Upper lobe of left lung (tissue), 6 donors: ENCODE measurements at regions not wholly inside any gene's neighbourhood (a gene's known extent, or its start where the extent isn't known, plus 50 kb on each side); places are given as distances from the start of the nearest gene placed in this dataset.

ENCODE experiments used
- ATAC-seq, 2 donors: fragments of 200-7000 bp; cut with Tn5 transposase; one replicate each; pipeline ENCODE4 v1.9.1; 2022; ENCODE audit warnings: mild to moderate bottlenecking in 2 of 2, moderate library complexity in 2 of 2; ENCODE audit not compliant: low FRiP score in 2 of 2
- DNase-seq, 2 donors: peaks; one replicate each; pipeline ENCODE4 v3.0.0-alpha.2; 2019 to 2020
- H3K27ac ChIP-seq, 4 donors: fragments of 200-600 bp; sonication (generic); one replicate each; pipeline ENCODE4 v1.5.1; 2016 to 2019
- H3K27me3 ChIP-seq, 4 donors: fragments of 200-600 bp; sonication (generic); one replicate each; pipeline ENCODE4 v1.5.1; 2017 to 2019
- H3K36me3 ChIP-seq, 4 donors: fragments of 200-600 bp; sonication (generic); one replicate each; pipeline ENCODE4 v1.5.1; 2016 to 2019
- H3K4me1 ChIP-seq, 4 donors: fragments of 200-600 bp; sonication (generic); one replicate each; pipeline ENCODE4 v1.5.1; 2018 to 2019
- H3K4me3 ChIP-seq, 4 donors: fragments of 200-600 bp; sonication (generic); one replicate each; pipeline ENCODE4 v1.5.1; 2017 to 2019; ENCODE audit warnings: mild to moderate bottlenecking in 2 of 4, moderate library complexity in 1 of 4
- H3K9me3 ChIP-seq, 4 donors: fragments of 200-600 bp; sonication (generic); one replicate each; pipeline ENCODE4 v1.5.1; 2018 to 2019
- CTCF ChIP-seq, 6 experiments: fragments of 450-650 bp in 4 of 6; fragments of 200-600 bp in 2 of 6; sonication (generic) in 2 of 6; IDR thresholded peaks; one replicate each; pipeline ENCODE4 v1.5.1; 2016 to 2019; ENCODE audit warnings: antibody characterized with exemption in 6 of 6
- EP300 ChIP-seq, 4 donors: sonication (generic); formaldehyde crosslinking; IDR thresholded peaks; one replicate each; pipeline ENCODE4 v1.5.1; 2017; ENCODE audit warnings: antibody characterized with exemption in 4 of 4, control low read depth in 2 of 4
- POLR2A ChIP-seq, 4 donors: fragments of 450-650 bp; IDR thresholded peaks; one replicate each; pipeline ENCODE4 v1.5.1; 2016 to 2017; ENCODE audit warnings: antibody characterized with exemption in 4 of 4, mild to moderate bottlenecking in 2 of 4
- POLR2AphosphoS5 ChIP-seq, 2 donors: sonication (generic); formaldehyde crosslinking; IDR thresholded peaks; one replicate each; pipeline ENCODE4 v1.5.1; 2017; ENCODE audit warnings: antibody characterized with exemption in 2 of 2
- WGBS, 2 donors: methylation state at CpG; one replicate each; pipeline ENCODE4 v1.1.5; 2017 to 2018; 5-methylcytosine and 5-hydroxymethylcytosine counted together
- donor health status: DM: no; HTN: no; CAD: no; lungs with moderate emphysema.
- donor health status: DM: no; HTN: yes; CAD: no; lungs with severe emphysema.

GRCh38 chr2:226674123-226674522 is 125.5 kb downstream of the IRS1 start:
- Histone ChIP-seq H3K36me3 (no peaks in the 10 kb centered on the region), H3K4me3 (no peak overlapping the region), H3K27ac (no peak overlapping the region), H3K27me3 (no peaks in the 10 kb centered on the region), H3K9me3 (no peaks in the 10 kb centered on the region), H3K4me1 (peaks cover 0 to 7% (median 4%) of the 10 kb centered on the region in 4 donors)
- DNase-seq (no peak), ATAC-seq (no peak)
- 66 to 72% methylated on average over 2 of the region's 2 CpGs for WGBS, 2 donors
- TF ChIP-seq POLR2AphosphoS5 (IDR thresholded peaks at IDR 0.05): no peak
- no peak for TF ChIP-seq CTCF (IDR thresholded peaks at IDR 0.05)
- TF ChIP-seq POLR2A (IDR thresholded peaks at IDR 0.05): no peak
- no peak for TF ChIP-seq EP300 (IDR thresholded peaks at IDR 0.05)

GRCh38 chr2:226673314-226673723 is 126.3 kb downstream of the IRS1 start:
- ATAC-seq (peak in 1 of 2 donors; percentile 64), DNase-seq (no peak)
- Histone ChIP-seq H3K9me3 (no peaks in the 10 kb centered on the region), H3K27me3 (no peaks in the 10 kb centered on the region), H3K27ac (no peak overlapping the region), H3K36me3 (no peaks in the 10 kb centered on the region), H3K4me1 (peaks cover 0 to 7% (median 4%) of the 10 kb centered on the region in 4 donors), H3K4me3 (no peak overlapping the region)
- no peak for TF ChIP-seq POLR2AphosphoS5 (IDR thresholded peaks at IDR 0.05)
- TF ChIP-seq POLR2A (IDR thresholded peaks at IDR 0.05): no peak
- TF ChIP-seq EP300 (IDR thresholded peaks at IDR 0.05): no peak
- TF ChIP-seq CTCF (IDR thresholded peaks at IDR 0.05): no peak
- WGBS, 2 donors: 20 to 29% methylated on average over 4 of the region's 4 CpGs

GRCh38 chr2:226671141-226671676 is 128.4 kb downstream of the IRS1 start:
- no peaks in the 10 kb centered on the region for H3K9me3 ChIP-seq
- WGBS, 2 donors: 57 to 60% methylated on average over 4 of the region's 4 CpGs
- no peaks in the 10 kb centered on the region for H3K36me3 ChIP-seq
- ATAC-seq: no peak
- H3K4me3 ChIP-seq: no peak overlapping the region
- TF ChIP-seq POLR2AphosphoS5 (IDR thresholded peaks at IDR 0.05) (no peak), CTCF (IDR thresholded peaks at IDR 0.05) (no peak), EP300 (IDR thresholded peaks at IDR 0.05) (no peak), POLR2A (IDR thresholded peaks at IDR 0.05) (no peak)
- H3K27me3 ChIP-seq: no peaks in the 10 kb centered on the region
- peaks cover 0 to 7% (median 4%) of the 10 kb centered on the region in 4 donors for H3K4me1 ChIP-seq
- no peak overlapping the region for H3K27ac ChIP-seq
- no peak for DNase-seq

GRCh38 chr2:226669905-226670304 is 129.7 kb downstream of the IRS1 start:
- TF ChIP-seq EP300 (IDR thresholded peaks at IDR 0.05): no peak
- TF ChIP-seq POLR2A (IDR thresholded peaks at IDR 0.05): no peak
- TF ChIP-seq CTCF (IDR thresholded peaks at IDR 0.05): no peak
- no peak for TF ChIP-seq POLR2AphosphoS5 (IDR thresholded peaks at IDR 0.05)
- Histone ChIP-seq H3K4me3 (no peak overlapping the region), H3K27ac (no peak overlapping the region)

GRCh38 chr2:226669249-226669648 is 130.4 kb downstream of the IRS1 start:
- no peak for TF ChIP-seq EP300 (IDR thresholded peaks at IDR 0.05)
- TF ChIP-seq POLR2A (IDR thresholded peaks at IDR 0.05): no peak
- TF ChIP-seq CTCF (IDR thresholded peaks at IDR 0.05): no peak
- no peak for TF ChIP-seq POLR2AphosphoS5 (IDR thresholded peaks at IDR 0.05)
- no peaks in the 10 kb centered on the region for H3K27me3 ChIP-seq
- no peak for DNase-seq
- no peak overlapping the region for H3K4me3 ChIP-seq
- no peaks in the 10 kb centered on the region for H3K36me3 ChIP-seq
- 77 to 83% methylated on average over 4 of the region's 4 CpGs for WGBS, 2 donors
- no peak for ATAC-seq
- H3K27ac ChIP-seq: no peak overlapping the region
- H3K4me1 ChIP-seq: peaks cover 0 to 7% (median 4%) of the 10 kb centered on the region in 4 donors
- H3K9me3 ChIP-seq: no peaks in the 10 kb centered on the region

More at GRCh38 chr2:226669905-226670304, 129.7 kb downstream of the IRS1 start:
- 85 to 95% methylated on average over 3 of the region's 3 CpGs for WGBS, 2 donors
- Histone ChIP-seq H3K27me3 (no peaks in the 10 kb centered on the region), H3K9me3 (no peaks in the 10 kb centered on the region), H3K4me1 (peaks cover 0 to 7% (median 4%) of the 10 kb centered on the region in 4 donors), H3K36me3 (no peaks in the 10 kb centered on the region)
- ATAC-seq (no peak), DNase-seq (no peak)
